IMR-90 (cell line): ENCODE measurements at regions not wholly inside any gene's neighbourhood (a gene's known extent, or its start where the extent isn't known, plus 50 kb on each side); places are given as distances from the start of the nearest gene placed in this dataset.
"Not testable (repeated sequence)": the region's sequence is repeated elsewhere in the genome, so short reads cannot be mapped to it uniquely, and the experiment has no call there.

Experiments
- ATAC-seq: fragments of 200-7000 bp; cut with Tn5 transposase; 2 replicates; pipeline ENCODE4 v1.9.1; 2020; ENCODE audit warnings: low read depth, mild to moderate bottlenecking, moderate library complexity
- BruUV-seq: library from RNA; stranded (reverse); fragments of 400-500 nt; replicated peaks from 2 replicates; lab custom pipeline; 2021; lab: Mats Ljungman, UMichigan
- CTCF ChIA-PET: fragments of 300-600 bp; formaldehyde crosslinking; extraction: SDS; loops from one replicate; lab custom pipeline; 2021; ENCODE audit warnings: antibody characterized with exemption; lab: Yijun Ruan, JAX
- POLR2A ChIA-PET: fragments of 300-600 bp; sonication (Branson Sonifier 250); formaldehyde crosslinking; loops from one replicate; lab custom pipeline; 2022; ENCODE audit warnings: antibody characterized with exemption; ENCODE audit not compliant: unreplicated experiment; lab: Charles Lee
- DNase-seq: peaks from one replicate; pipeline ENCODE4 v3.0.0; 2013
- H2AFZ ChIP-seq: replicated peaks from 2 replicates; pipeline ENCODE3; 2013; ENCODE audit warnings: low read length, mild to moderate bottlenecking; ENCODE audit not compliant: poor library complexity
- H2AK5ac ChIP-seq: 2 replicates; pipeline ENCODE4 v1.6.1; 2013; ENCODE audit warnings: low read depth, low read length, inconsistent platforms
- H2AK9ac ChIP-seq: replicated peaks from 2 replicates; pipeline ENCODE3; 2013; ENCODE audit warnings: mild to moderate bottlenecking, low read depth, low read length, moderate library complexity; ENCODE audit not compliant: poor library complexity
- H2BK120ac ChIP-seq: 2 replicates; pipeline ENCODE4 v1.6.1; 2013; ENCODE audit warnings: low read depth, low read length, inconsistent platforms
- H2BK15ac ChIP-seq: 3 replicates; pipeline ENCODE4 v1.6.1; 2013; ENCODE audit warnings: low read depth, low read length, inconsistent platforms
- H2BK20ac ChIP-seq: 2 replicates; pipeline ENCODE4 v1.6.1; 2013; ENCODE audit warnings: low read depth, mild to moderate bottlenecking, inconsistent platforms, low read length, moderate library complexity
- H2BK5ac ChIP-seq: 2 replicates; pipeline ENCODE4 v1.6.1; 2013; ENCODE audit warnings: mild to moderate bottlenecking, low read depth, low read length, inconsistent platforms; ENCODE audit not compliant: poor library complexity, severe bottlenecking
- H3K14ac ChIP-seq: replicated peaks from 2 replicates; pipeline ENCODE4 v1.6.1; 2013; ENCODE audit warnings: low read depth, low read length, inconsistent platforms
- H3K18ac ChIP-seq: 2 replicates; pipeline ENCODE4 v1.6.1; 2013; ENCODE audit warnings: low read depth, low read length, control low read depth
- H3K23ac ChIP-seq: 2 replicates; pipeline ENCODE4 v1.6.1; 2013; ENCODE audit warnings: low read depth, low read length, inconsistent platforms
- H3K27ac ChIP-seq: 2 replicates; pipeline ENCODE4 v1.5.1; 2013; ENCODE audit warnings: mild to moderate bottlenecking, control low read depth, low read length; ENCODE audit not compliant: insufficient read depth
- H3K27me3 ChIP-seq: 2 replicates; pipeline ENCODE4 v1.6.1; 2013; ENCODE audit warnings: low read length; ENCODE audit not compliant: control insufficient read depth, insufficient read depth
- H3K36me3 ChIP-seq: 2 replicates; pipeline ENCODE4 v1.6.1; 2013; ENCODE audit warnings: low read length, mixed read lengths; ENCODE audit not compliant: control insufficient read depth, insufficient read depth
- H3K4ac ChIP-seq: 2 replicates; pipeline ENCODE4 v1.6.1; 2013; ENCODE audit warnings: low read depth, low read length, inconsistent platforms
- H3K4me1 ChIP-seq: 2 replicates; pipeline ENCODE4 v1.6.1; 2013; ENCODE audit warnings: low read length, mixed read lengths; ENCODE audit not compliant: control insufficient read depth, insufficient read depth
- H3K4me2 ChIP-seq: 2 replicates; pipeline ENCODE4 v1.6.1; 2013; ENCODE audit warnings: low read depth, mild to moderate bottlenecking, control low read depth, low read length, moderate library complexity
- H3K4me3 ChIP-seq: 2 replicates; pipeline ENCODE4 v1.5.1; 2013; ENCODE audit warnings: low read depth, mild to moderate bottlenecking, control low read depth, low read length, moderate library complexity; ENCODE audit not compliant: insufficient read depth
- H3K56ac ChIP-seq: 2 replicates; pipeline ENCODE4 v1.6.1; 2013; ENCODE audit warnings: low read length, inconsistent platforms; ENCODE audit not compliant: insufficient read depth; ENCODE audit errors: extremely low read depth
- H3K79me1 ChIP-seq, 2 experiments: 2 replicates each; pipeline ENCODE4 v1.6.1; 2013; ENCODE audit warnings: low read length in 2 of 2, inconsistent platforms in 1 of 2, low read depth in 1 of 2
- H3K9ac ChIP-seq: 2 replicates; pipeline ENCODE4 v1.6.1; 2013; ENCODE audit warnings: low read depth, low read length, control low read depth
- H3K9me1 ChIP-seq: 2 replicates; pipeline ENCODE4 v1.6.1; 2013; ENCODE audit warnings: low read length, inconsistent platforms; ENCODE audit not compliant: insufficient read depth
- H3K9me3 ChIP-seq: 2 replicates; pipeline ENCODE4 v1.6.1; 2013; ENCODE audit warnings: low read length; ENCODE audit not compliant: control insufficient read depth, insufficient read depth
- H4K20me1 ChIP-seq: 2 replicates; pipeline ENCODE4 v1.6.1; 2013; ENCODE audit warnings: low read length, inconsistent platforms; ENCODE audit not compliant: insufficient read depth
- H4K5ac ChIP-seq: 2 replicates; pipeline ENCODE4 v1.6.1; 2013; ENCODE audit warnings: mild to moderate bottlenecking, low read depth, low read length, control low read depth
- H4K8ac ChIP-seq, 2 experiments: 2 replicates each; pipeline ENCODE4 v1.6.1; 2013; ENCODE audit warnings: low read depth in 2 of 2, low read length in 2 of 2, control low read depth in 1 of 2, inconsistent platforms in 1 of 2
- H4K91ac ChIP-seq: 2 replicates; pipeline ENCODE4 v1.6.1; 2013; ENCODE audit warnings: low read depth, low read length, inconsistent platforms; ENCODE audit not compliant: insufficient read depth
- WGBS, 2 experiments: methylation state at CpG; one replicate each; pipeline versions ENCODE4 v1.1.5 to v1.1.7; 2013; ENCODE audit warnings: missing lambda C conversion rate in 2 of 2; ENCODE audit not compliant: insufficient read length in 1 of 2; ENCODE audit errors: extremely low coverage in 2 of 2; 5-methylcytosine and 5-hydroxymethylcytosine counted together
- dilution Hi-C: fragments of 300-500 bp; cut with HindIII; formaldehyde crosslinking; loops from one replicate; pipeline ENCODE4 v1.14.3; 2018; ENCODE audit warnings: low sequenced_read_pairs; ENCODE audit not compliant: unreplicated experiment
- in situ Hi-C: fragments of 300-500 bp; cut with MboI; formaldehyde crosslinking; loops from 3 replicates; pipeline ENCODE4 v1.14.3; 2019; ENCODE audit warnings: low sequenced_read_pairs, inconsistent platforms, mixed read lengths
- intact Hi-C: fragments of 100-400 bp; cut with micrococcal nuclease; formaldehyde crosslinking; loops from 2 replicates; pipeline ENCODE4 v1.10.0; 2022

GRCh38 chr22:16696900-16697299 lies 104.3 kb upstream of the CCT8L2 start:
- H3K36me3 ChIP-seq, H3K27me3 ChIP-seq, H3K18ac ChIP-seq, H2BK5ac ChIP-seq, H2BK15ac ChIP-seq, H3K56ac ChIP-seq, H2AK5ac ChIP-seq, H3K4me1 ChIP-seq, BruUV-seq, H4K8ac ChIP-seq, H3K4ac ChIP-seq, H4K20me1 ChIP-seq, H3K14ac ChIP-seq, H2AFZ ChIP-seq, H4K5ac ChIP-seq, H3K9ac ChIP-seq, ATAC-seq, H3K4me3 ChIP-seq, H2AK9ac ChIP-seq, H3K23ac ChIP-seq, H4K91ac ChIP-seq, H3K79me1 ChIP-seq, intact Hi-C loops, H2BK120ac ChIP-seq, CTCF ChIA-PET, H2BK20ac ChIP-seq, dilution Hi-C loops, POLR2A ChIA-PET, H3K4me2 ChIP-seq, in situ Hi-C loops, H3K9me1 ChIP-seq, H3K27ac ChIP-seq, DNase-seq: not testable (repeated sequence)
- WGBS, 2 experiments: no CpG with 5 or more reads among the region's 12 CpGs
- peaks cover 16% of the 10 kb centered on the region; the same call in 1 of the 2 replicates for H3K9me3 ChIP-seq
